ENCODE measurements at regions not wholly inside any gene's neighbourhood (a gene's known extent, or its start where the extent isn't known, plus 50 kb on each side); places are given as distances from the start of the nearest gene placed in this dataset.

DNA sequence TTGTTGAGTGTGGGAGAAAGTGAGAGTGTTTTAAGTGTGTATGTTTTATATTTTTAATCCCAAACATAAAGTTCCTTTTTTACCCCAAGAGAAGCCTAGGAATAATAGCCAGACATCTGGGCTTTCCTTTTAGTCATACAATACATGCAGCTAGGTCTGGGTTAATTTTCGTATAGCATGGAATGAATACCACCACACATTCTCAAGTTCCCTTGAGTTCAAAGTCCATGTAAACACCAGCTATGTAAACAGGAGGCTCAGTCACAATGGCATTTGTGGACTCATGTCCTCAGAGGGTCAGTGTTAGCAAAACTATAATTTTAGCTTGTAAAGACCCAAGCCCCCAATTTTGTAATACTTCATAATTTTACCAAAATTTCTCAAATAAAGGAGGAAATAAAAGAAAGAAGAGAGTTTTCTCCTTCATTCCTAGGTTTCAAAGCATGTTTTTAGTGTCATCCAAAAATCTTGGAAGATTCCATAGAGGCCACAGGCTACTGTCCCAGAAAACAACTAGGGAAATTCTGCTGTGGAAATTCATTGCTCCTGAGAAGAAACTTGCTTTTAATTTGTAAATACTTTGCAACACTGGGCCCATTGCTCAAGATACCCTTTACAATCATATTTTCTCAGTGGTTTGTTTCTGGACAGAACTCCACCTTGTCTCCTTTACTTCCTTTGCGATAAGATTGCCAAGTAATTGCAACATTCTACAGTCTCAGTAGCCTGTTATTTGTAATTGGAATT is 671.2 kb downstream of the COL12A1 start:
- peak overlapping the region; percentile 61 for H3K9ac ChIP-seq (ENCODE audit: insufficient read depth, low read depth, low read length)
- ChIA-PET CTCF (ENCODE audit: low intra/inter-chr PET ratio, low total read pairs) (no interaction called here), POLR2A (interaction anchor here (0.9 to 1.2 kb wide), 2 partner anchors 10 to 15 kb away, joined by 3 to 11 read pairs; no protein-coding TSS in a partner anchor)
- BruUV-seq (replicated peaks) = TSS peak; percentile 92
- H3K9me3 ChIP-seq (ENCODE audit: low read length) = no peaks in the 10 kb centered on the region
- intact Hi-C loops (cut with micrococcal nuclease; ENCODE audit: unreplicated experiment) (loop anchor here (10.0 kb wide), 1 partner anchor 880 kb away; the partner anchor contains the start of gene SLC17A5), in situ Hi-C loops (cut with HindIII; ENCODE audit: extremely low pct_ligation_motif_present, low pct_unique_long_range_greater_than_20kb) (no loop called here)
- peak overlapping the region; percentile 71 for H3K4me2 ChIP-seq (ENCODE audit: low read depth, low read length)
- H3K4me3 ChIP-seq (replicated peaks in 1 of 3; ENCODE audit: insufficient read depth in 1 of 3, low read depth in 2 of 3, low read length in 3 of 3) = peak overlapping the region in 2 of 3 experiments; percentile 27 to 48; a peak in 4 of 6 replicates
- no peaks in the 10 kb centered on the region for H4K20me1 ChIP-seq (ENCODE audit: insufficient read depth, low read length)
- ATAC-seq (peak; percentile 100), DNase-seq (ENCODE audit: low spot score) (peak; percentile 99), FAIRE-seq (peak; percentile 87)
- 0% methylated on average over 2 of the region's 2 CpGs for WGBS (ENCODE audit: low lambda C conversion rate)
- H3K27ac ChIP-seq (ENCODE audit: extremely low read length, insufficient read depth, low read length) = peak overlapping the region; percentile 95
- no peak overlapping the region for H2AFZ ChIP-seq (ENCODE audit: low read length)
- peaks cover 40% of the 10 kb centered on the region for H3K4me1 ChIP-seq (ENCODE audit: insufficient read depth, low read length)
- H3K27me3 ChIP-seq (ENCODE audit: control insufficient read depth in 1 of 2, insufficient read depth in 2 of 2, low read length in 2 of 2) = no peaks in the 10 kb centered on the region
- no peaks in the 10 kb centered on the region for H3K79me2 ChIP-seq (ENCODE audit: insufficient read depth, low read length)
- no peaks in the 10 kb centered on the region for H3K36me3 ChIP-seq (replicated peaks in 1 of 2; ENCODE audit: control insufficient read depth in 1 of 2, insufficient read depth in 2 of 2, low read length in 2 of 2)
- TF ChIP-seq, protein P1, sequence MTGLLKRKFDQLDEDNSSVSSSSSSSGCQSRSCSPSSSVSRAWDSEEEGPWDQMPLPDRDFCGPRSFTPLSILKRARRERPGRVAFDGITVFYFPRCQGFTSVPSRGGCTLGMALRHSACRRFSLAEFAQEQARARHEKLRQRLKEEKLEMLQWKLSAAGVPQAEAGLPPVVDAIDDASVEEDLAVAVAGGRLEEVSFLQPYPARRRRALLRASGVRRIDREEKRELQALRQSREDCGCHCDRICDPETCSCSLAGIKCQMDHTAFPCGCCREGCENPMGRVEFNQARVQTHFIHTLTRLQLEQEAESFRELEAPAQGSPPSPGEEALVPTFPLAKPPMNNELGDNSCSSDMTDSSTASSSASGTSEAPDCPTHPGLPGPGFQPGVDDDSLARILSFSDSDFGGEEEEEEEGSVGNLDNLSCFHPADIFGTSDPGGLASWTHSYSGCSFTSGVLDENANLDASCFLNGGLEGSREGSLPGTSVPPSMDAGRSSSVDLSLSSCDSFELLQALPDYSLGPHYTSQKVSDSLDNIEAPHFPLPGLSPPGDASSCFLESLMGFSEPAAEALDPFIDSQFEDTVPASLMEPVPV (CRISPR knock-in tag; IDR thresholded peaks at IDR 0.05) = no peak
- TF ChIP-seq ZNF333 (CRISPR knock-in tag; IDR thresholded peaks at IDR 0.05; ENCODE audit: borderline replicate concordance) (no peak), ZNF282 (IDR thresholded peaks at IDR 0.05; ENCODE audit: partially characterized antibody) (no peak), ZNF737 (CRISPR knock-in tag; IDR thresholded peaks at IDR 0.05; ENCODE audit: borderline replicate concordance) (no peak), ZNF549 (CRISPR knock-in tag; IDR thresholded peaks at IDR 0.05) (no peak), NONO (IDR thresholded peaks at IDR 0.05) (no peak), NONO (CRISPR knock-in tag; conservative IDR thresholded peaks at IDR 0.05) (peak; percentile 48; the same call in 1 of the 2 replicates), HNRNPL (IDR thresholded peaks at IDR 0.05; ENCODE audit: low read depth, low read length) (no peak), MBD4 (IDR thresholded peaks at IDR 0.05; ENCODE audit: borderline replicate concordance, low read length) (0 out of 2 replicates have a peak, but pooled peaks have one; percentile 53), DNMT1 (CRISPR knock-in tag; IDR thresholded peaks at IDR 0.05) (no peak), ZNF337 (CRISPR knock-in tag; IDR thresholded peaks at IDR 0.05; ENCODE audit: borderline replicate concordance, low read depth) (no peak)
- TF ChIP-seq, protein P2, sequence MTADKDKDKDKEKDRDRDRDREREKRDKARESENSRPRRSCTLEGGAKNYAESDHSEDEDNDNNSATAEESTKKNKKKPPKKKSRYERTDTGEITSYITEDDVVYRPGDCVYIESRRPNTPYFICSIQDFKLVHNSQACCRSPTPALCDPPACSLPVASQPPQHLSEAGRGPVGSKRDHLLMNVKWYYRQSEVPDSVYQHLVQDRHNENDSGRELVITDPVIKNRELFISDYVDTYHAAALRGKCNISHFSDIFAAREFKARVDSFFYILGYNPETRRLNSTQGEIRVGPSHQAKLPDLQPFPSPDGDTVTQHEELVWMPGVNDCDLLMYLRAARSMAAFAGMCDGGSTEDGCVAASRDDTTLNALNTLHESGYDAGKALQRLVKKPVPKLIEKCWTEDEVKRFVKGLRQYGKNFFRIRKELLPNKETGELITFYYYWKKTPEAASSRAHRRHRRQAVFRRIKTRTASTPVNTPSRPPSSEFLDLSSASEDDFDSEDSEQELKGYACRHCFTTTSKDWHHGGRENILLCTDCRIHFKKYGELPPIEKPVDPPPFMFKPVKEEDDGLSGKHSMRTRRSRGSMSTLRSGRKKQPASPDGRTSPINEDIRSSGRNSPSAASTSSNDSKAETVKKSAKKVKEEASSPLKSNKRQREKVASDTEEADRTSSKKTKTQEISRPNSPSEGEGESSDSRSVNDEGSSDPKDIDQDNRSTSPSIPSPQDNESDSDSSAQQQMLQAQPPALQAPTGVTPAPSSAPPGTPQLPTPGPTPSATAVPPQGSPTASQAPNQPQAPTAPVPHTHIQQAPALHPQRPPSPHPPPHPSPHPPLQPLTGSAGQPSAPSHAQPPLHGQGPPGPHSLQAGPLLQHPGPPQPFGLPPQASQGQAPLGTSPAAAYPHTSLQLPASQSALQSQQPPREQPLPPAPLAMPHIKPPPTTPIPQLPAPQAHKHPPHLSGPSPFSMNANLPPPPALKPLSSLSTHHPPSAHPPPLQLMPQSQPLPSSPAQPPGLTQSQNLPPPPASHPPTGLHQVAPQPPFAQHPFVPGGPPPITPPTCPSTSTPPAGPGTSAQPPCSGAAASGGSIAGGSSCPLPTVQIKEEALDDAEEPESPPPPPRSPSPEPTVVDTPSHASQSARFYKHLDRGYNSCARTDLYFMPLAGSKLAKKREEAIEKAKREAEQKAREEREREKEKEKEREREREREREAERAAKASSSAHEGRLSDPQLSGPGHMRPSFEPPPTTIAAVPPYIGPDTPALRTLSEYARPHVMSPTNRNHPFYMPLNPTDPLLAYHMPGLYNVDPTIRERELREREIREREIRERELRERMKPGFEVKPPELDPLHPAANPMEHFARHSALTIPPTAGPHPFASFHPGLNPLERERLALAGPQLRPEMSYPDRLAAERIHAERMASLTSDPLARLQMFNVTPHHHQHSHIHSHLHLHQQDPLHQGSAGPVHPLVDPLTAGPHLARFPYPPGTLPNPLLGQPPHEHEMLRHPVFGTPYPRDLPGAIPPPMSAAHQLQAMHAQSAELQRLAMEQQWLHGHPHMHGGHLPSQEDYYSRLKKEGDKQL (CRISPR knock-in tag; IDR thresholded peaks at IDR 0.05; ENCODE audit: low read depth) = no peak
- TF ChIP-seq, protein P3, sequence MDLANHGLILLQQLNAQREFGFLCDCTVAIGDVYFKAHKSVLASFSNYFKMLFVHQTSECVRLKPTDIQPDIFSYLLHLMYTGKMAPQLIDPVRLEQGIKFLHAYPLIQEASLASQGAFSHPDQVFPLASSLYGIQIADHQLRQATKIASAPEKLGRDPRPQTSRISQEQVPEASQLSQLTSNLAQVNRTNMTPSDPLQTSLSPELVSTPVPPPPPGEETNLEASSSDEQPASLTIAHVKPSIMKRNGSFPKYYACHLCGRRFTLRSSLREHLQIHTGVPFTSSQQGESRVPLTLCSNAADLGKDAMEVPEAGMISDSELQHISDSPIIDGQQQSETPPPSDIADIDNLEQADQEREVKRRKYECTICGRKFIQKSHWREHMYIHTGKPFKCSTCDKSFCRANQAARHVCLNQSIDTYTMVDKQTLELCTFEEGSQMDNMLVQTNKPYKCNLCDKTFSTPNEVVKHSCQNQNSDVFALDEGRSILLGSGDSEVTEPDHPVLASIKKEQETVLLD (CRISPR knock-in tag; IDR thresholded peaks at IDR 0.05; ENCODE audit: low read depth) = no peak
- TF ChIP-seq, protein P4, sequence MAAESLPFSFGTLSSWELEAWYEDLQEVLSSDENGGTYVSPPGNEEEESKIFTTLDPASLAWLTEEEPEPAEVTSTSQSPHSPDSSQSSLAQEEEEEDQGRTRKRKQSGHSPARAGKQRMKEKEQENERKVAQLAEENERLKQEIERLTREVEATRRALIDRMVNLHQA (CRISPR knock-in tag; IDR thresholded peaks at IDR 0.05) = no peak

Measured in HepG2 (cell line).